ENCODE measurements at regions not wholly inside any gene's neighbourhood (a gene's known extent, or its start where the extent isn't known, plus 50 kb on each side); places are given as distances from the start of the nearest gene placed in this dataset.

DNA sequence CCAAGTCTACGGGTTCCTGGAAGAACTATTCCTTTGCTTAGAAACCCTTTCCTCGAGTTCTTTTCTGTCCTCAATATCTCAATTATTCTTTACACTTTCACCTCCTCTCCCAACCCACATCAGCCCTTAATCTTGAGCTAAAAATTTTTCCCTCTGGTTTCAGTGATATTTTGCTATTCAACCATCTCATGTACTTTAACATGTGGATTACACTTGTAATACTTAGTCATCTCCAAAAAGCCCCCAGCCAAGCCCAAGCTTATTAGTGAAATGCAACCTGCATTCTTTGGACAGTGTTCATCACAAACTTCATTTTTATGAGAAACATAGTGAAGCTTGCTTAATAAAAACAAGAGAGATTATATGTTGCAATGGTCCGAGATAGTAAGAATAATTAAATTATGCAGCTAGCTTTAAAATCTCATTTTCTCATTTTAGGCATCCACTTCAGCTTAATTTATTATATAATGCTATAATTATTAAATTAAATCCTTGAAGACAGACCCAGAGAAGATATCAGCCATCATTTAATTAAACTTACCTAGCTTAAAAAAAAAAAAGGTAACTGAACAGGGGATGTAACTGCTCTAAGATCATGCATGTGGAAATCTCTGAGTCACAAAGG lies 534.5 kb upstream of the TBL1XR1 start:
- TF ChIP-seq, protein P1, sequence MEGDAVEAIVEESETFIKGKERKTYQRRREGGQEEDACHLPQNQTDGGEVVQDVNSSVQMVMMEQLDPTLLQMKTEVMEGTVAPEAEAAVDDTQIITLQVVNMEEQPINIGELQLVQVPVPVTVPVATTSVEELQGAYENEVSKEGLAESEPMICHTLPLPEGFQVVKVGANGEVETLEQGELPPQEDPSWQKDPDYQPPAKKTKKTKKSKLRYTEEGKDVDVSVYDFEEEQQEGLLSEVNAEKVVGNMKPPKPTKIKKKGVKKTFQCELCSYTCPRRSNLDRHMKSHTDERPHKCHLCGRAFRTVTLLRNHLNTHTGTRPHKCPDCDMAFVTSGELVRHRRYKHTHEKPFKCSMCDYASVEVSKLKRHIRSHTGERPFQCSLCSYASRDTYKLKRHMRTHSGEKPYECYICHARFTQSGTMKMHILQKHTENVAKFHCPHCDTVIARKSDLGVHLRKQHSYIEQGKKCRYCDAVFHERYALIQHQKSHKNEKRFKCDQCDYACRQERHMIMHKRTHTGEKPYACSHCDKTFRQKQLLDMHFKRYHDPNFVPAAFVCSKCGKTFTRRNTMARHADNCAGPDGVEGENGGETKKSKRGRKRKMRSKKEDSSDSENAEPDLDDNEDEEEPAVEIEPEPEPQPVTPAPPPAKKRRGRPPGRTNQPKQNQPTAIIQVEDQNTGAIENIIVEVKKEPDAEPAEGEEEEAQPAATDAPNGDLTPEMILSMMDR (conservative IDR thresholded peaks at IDR 0.05; ENCODE audit: control insufficient read depth, insufficient read depth, low read depth, low read length), result no peak
- peak; percentile 81 for DNase-seq (ENCODE audit: low read depth)
- H3K4me3 ChIP-seq (ENCODE audit: control insufficient read depth, low read depth, low read length), result no peak overlapping the region

DNA sequence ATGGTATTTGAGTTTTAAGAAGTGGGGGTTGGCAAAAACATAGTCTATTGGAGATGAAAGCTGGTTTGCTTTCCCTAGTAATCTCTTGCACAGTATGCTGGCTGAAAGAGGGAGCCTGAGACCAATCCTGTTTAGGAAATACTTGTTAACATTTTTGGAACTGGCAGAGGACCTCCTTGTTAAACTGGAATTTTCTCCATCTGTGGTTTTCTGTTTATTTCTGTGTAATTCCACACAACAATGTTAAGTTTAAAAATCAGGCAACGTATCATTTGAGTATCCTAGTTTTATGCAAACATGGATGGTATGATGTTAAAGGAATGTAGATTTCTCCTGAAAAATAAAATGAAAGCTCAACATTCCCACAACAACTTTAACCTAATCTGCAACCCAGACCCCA lies 536.0 kb upstream of the TBL1XR1 start:
- no peak overlapping the region for H3K4me3 ChIP-seq (ENCODE audit: control insufficient read depth, low read depth, low read length)
- TF ChIP-seq, protein P1 (conservative IDR thresholded peaks at IDR 0.05; ENCODE audit: control insufficient read depth, insufficient read depth, low read depth, low read length), result no peak
- DNase-seq (ENCODE audit: low read depth), result no peak

DNA sequence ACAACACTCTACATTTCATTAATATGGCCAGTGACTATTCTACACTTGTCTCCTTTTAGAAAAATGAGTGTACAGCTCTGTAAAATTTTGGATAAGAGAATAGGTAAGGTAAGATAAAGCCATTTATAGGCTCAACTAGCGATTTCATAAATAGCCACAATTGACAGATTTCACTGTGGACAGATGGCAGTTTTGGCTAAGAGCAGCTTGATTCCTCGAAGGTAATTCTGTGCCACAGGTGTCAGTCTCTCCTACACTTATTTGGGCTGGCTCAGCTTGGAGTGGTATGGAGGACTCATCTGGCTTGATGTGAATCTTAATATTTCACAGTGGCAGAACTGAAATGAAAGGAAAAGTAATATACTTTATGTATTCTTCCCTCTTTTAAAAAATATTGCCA lies 536.7 kb upstream of the TBL1XR1 start:
- no peak for DNase-seq (ENCODE audit: low read depth)
- H3K4me3 ChIP-seq (ENCODE audit: control insufficient read depth, low read depth, low read length), result no peak overlapping the region
- TF ChIP-seq, protein P1 (conservative IDR thresholded peaks at IDR 0.05; ENCODE audit: control insufficient read depth, insufficient read depth, low read depth, low read length), result no peak

DNA sequence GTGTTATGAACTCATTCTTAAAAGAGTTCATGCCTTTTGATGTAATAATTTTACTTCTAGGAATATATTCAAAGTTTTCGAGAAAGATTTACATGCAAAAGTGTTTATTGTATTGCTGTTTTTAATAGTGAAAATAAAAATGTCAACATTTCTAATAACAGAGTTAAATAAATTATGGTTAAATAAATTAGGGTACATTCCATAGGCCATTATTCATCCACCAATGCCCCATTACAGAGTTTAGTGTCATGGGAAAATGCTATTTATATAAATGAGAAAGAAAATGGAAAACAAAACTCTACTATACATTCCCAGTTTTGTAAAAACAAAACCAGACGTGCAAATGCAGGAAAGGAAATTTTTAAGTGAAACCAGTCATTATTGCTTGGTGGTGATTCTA lies 538.1 kb upstream of the TBL1XR1 start:
- TF ChIP-seq, protein P1 (conservative IDR thresholded peaks at IDR 0.05; ENCODE audit: control insufficient read depth, insufficient read depth, low read depth, low read length), result no peak
- no peak for DNase-seq (ENCODE audit: low read depth)
- H3K4me3 ChIP-seq (ENCODE audit: control insufficient read depth, low read depth, low read length), result no peak overlapping the region

DNA sequence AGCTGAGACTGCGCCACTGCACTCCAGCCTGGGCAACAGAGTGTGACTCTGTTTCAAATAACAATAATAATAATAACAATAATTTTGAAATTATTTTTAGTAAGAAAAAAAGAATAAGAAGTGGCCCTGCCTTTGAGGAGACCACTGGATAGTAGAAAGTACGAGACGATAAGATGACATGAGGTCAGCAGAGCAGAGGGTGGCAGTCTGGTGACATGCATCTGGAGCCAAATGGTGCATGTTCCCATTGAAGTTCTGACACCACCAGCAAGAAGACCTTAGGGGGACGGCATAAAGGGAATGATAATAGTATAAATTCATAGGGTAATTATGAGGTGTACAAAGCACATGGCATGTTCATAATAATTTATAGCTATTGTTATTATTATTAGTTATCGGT lies 542.2 kb upstream of the TBL1XR1 start:
- TF ChIP-seq, protein P1 (conservative IDR thresholded peaks at IDR 0.05; ENCODE audit: control insufficient read depth, insufficient read depth, low read depth, low read length), result no peak
- DNase-seq (ENCODE audit: low read depth), result no peak
- no peak overlapping the region for H3K4me3 ChIP-seq (ENCODE audit: control insufficient read depth, low read depth, low read length)

DNA sequence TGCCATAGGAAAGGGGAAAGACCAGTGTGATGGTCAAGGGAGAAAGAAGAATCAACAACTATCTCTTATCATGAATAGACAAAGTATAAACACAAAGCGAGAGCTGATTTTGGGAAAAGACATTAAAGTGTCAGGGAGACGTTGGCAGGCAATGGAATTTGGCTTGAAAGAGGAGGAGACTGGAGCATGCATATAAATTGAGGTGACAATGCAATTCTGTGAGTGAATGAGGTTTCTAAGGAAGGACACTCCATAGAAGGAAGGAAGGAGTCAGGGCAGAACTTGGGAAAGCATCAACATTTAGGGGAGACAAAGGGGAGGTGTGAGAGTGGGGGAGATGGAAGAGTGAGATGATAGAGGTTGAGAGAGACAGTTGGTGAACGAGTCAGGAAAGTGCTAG lies 543.0 kb upstream of the TBL1XR1 start:
- H3K4me3 ChIP-seq (ENCODE audit: control insufficient read depth, low read depth, low read length), result no peak overlapping the region
- TF ChIP-seq, protein P1 (conservative IDR thresholded peaks at IDR 0.05; ENCODE audit: control insufficient read depth, insufficient read depth, low read depth, low read length), result no peak
- no peak for DNase-seq (ENCODE audit: low read depth)

DNA sequence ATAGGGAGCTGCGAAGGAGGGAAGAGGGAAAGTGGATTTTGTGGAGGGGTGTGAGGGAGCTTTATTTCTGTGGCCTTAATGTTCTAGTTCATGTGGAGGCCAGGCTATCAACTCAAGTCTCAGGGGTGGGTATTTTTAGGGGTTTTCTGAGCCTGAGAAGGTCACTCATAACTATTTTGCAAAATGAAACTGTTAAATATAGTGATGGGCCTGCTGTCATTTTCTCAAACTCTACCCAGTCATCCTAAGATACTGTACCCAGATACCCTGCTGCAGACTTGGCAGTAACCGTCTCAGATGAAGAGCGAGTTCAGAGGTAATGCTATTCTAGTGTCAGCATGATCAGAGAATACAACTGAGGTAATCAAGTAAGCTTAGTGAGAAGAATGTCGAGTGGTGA lies 545.0 kb upstream of the TBL1XR1 start:
- DNase-seq (ENCODE audit: low read depth), result no peak
- no peak overlapping the region for H3K4me3 ChIP-seq (ENCODE audit: control insufficient read depth, low read depth, low read length)
- TF ChIP-seq, protein P1 (conservative IDR thresholded peaks at IDR 0.05; ENCODE audit: control insufficient read depth, insufficient read depth, low read depth, low read length), result no peak
